Activated T-cell treated with anti-CD3 and anti-CD28 coated beads, Interleukin-2, amount 50 U/mL, for 72 hours (primary cell): ENCODE measurements at regions not wholly inside any gene's neighbourhood (a gene's known extent, or its start where the extent isn't known, plus 50 kb on each side); places are given as distances from the start of the nearest gene placed in this dataset.

Source experiments
- ATAC-seq, 2 donors: fragments of 150-1000 bp; cut with Tn5 transposase; replicated peaks in 1 of 2; 2 replicates each; pipeline ENCODE4 v1.10.0; 2021; ENCODE audit warnings: moderate library complexity in 2 of 2, mild to moderate bottlenecking in 1 of 2
- DNase-seq, 2 donors: peaks; one replicate each; pipeline ENCODE4 v3.0.0; 2021 to 2022; ENCODE audit warnings: mixed read lengths in 1 of 2
- H3K27ac Mint-ChIP-seq: one replicate; pipeline ENCODE4 v1.8.0; 2022; ENCODE audit warnings: mild to moderate bottlenecking, moderate library complexity, mixed read lengths
- H3K27me3 Mint-ChIP-seq: one replicate; pipeline ENCODE4 v1.8.0; 2022; ENCODE audit warnings: low read depth, mixed read lengths
- H3K36me3 Mint-ChIP-seq, 2 donors: one replicate each; pipeline ENCODE4 v1.8.0; 2022; ENCODE audit warnings: mixed read lengths in 2 of 2, mild to moderate bottlenecking in 1 of 2; ENCODE audit not compliant: insufficient read depth in 2 of 2
- H3K4me1 Mint-ChIP-seq: one replicate; pipeline ENCODE4 v1.8.0; 2022; ENCODE audit warnings: low read depth, mixed read lengths
- H3K4me3 Mint-ChIP-seq, 2 donors: one replicate each; pipeline ENCODE4 v1.8.0; 2022; ENCODE audit warnings: mild to moderate bottlenecking in 2 of 2, mixed read lengths in 2 of 2, moderate library complexity in 2 of 2
- H3K9me3 Mint-ChIP-seq, 2 donors: one replicate each; pipeline ENCODE4 v1.8.0; 2022; ENCODE audit warnings: mixed read lengths in 2 of 2

- peaks cover 0 to 7% of the 10 kb centered on the region in 2 donors for H3K36me3 Mint-ChIP-seq
- ATAC-seq (no peak), DNase-seq (no peak)
- no peak overlapping the region for H3K4me3 Mint-ChIP-seq
- peaks cover 26% of the 10 kb centered on the region for H3K27me3 Mint-ChIP-seq
- H3K27ac Mint-ChIP-seq, result no peak overlapping the region
- peaks cover 0 to 2% of the 10 kb centered on the region in 2 donors for H3K9me3 Mint-ChIP-seq
- H3K4me1 Mint-ChIP-seq, result no peaks in the 10 kb centered on the region
Observed at GRCh38 chr2:40043641-40044040, 264.6 kb upstream of the THUMPD2 start.

GRCh38 chr2:40043191-40043590, 264.1 kb upstream of the THUMPD2 start:
- H3K4me1 Mint-ChIP-seq, result no peaks in the 10 kb centered on the region
- ATAC-seq (no peak), DNase-seq (no peak)
- H3K4me3 Mint-ChIP-seq, result no peak overlapping the region
- peaks cover 0 to 2% of the 10 kb centered on the region in 2 donors for H3K9me3 Mint-ChIP-seq
- H3K27ac Mint-ChIP-seq, result no peak overlapping the region
- H3K27me3 Mint-ChIP-seq, result peaks cover 26% of the 10 kb centered on the region
- peaks cover 0 to 7% of the 10 kb centered on the region in 2 donors for H3K36me3 Mint-ChIP-seq

- peaks cover 0 to 9% of the 10 kb centered on the region in 2 donors for H3K36me3 Mint-ChIP-seq
- H3K27me3 Mint-ChIP-seq, result peaks cover 22% of the 10 kb centered on the region
- DNase-seq (no peak), ATAC-seq (no peak)
- peaks cover 0 to under 1% of the 10 kb centered on the region in 2 donors for H3K9me3 Mint-ChIP-seq
- no peak overlapping the region for H3K4me3 Mint-ChIP-seq
- peaks cover 8% of the 10 kb centered on the region for H3K4me1 Mint-ChIP-seq
- no peak overlapping the region for H3K27ac Mint-ChIP-seq
Observed at GRCh38 chr2:40041422-40042382, 262.6 kb upstream of the THUMPD2 start.

- no peak overlapping the region for H3K27ac Mint-ChIP-seq
- H3K9me3 Mint-ChIP-seq, result peaks cover 0 to under 1% of the 10 kb centered on the region in 2 donors
- ATAC-seq (peak in 1 of 2 donors; percentile 55), DNase-seq (no peak)
- H3K4me1 Mint-ChIP-seq, result peaks cover 10% of the 10 kb centered on the region
- peaks cover 8% of the 10 kb centered on the region for H3K27me3 Mint-ChIP-seq
- no peak overlapping the region for H3K4me3 Mint-ChIP-seq
- H3K36me3 Mint-ChIP-seq, result peaks cover 0 to 6% of the 10 kb centered on the region in 2 donors
Observed at GRCh38 chr2:40039549-40039948, 260.5 kb upstream of the THUMPD2 start.

GRCh38 chr2:40038646-40039045, 259.6 kb upstream of the THUMPD2 start:
- peaks cover 8% of the 10 kb centered on the region for H3K27me3 Mint-ChIP-seq
- no peak overlapping the region for H3K4me3 Mint-ChIP-seq
- H3K27ac Mint-ChIP-seq, result no peak overlapping the region
- H3K36me3 Mint-ChIP-seq, result peaks cover 0 to 12% of the 10 kb centered on the region in 2 donors
- no peak for DNase-seq
- peaks cover 0 to 2% of the 10 kb centered on the region in 2 donors for H3K9me3 Mint-ChIP-seq
- peaks cover 10% of the 10 kb centered on the region for H3K4me1 Mint-ChIP-seq
- ATAC-seq, result no peak

GRCh38 chr2:40037303-40037702, 258.2 kb upstream of the THUMPD2 start:
- no peak for ATAC-seq
- no peak overlapping the region for H3K27ac Mint-ChIP-seq
- no peak for DNase-seq
- peaks cover 24% of the 10 kb centered on the region for H3K4me1 Mint-ChIP-seq
- no peak overlapping the region for H3K4me3 Mint-ChIP-seq
- H3K27me3 Mint-ChIP-seq, result peaks cover 1% of the 10 kb centered on the region
- peaks cover 0 to 18% of the 10 kb centered on the region in 2 donors for H3K36me3 Mint-ChIP-seq
- peaks cover 2 to 5% of the 10 kb centered on the region in 2 donors for H3K9me3 Mint-ChIP-seq

- H3K4me3 Mint-ChIP-seq, result no peak overlapping the region
- no peak overlapping the region for H3K27ac Mint-ChIP-seq
- DNase-seq (no peak), ATAC-seq (no peak)
- peaks cover 0 to 18% of the 10 kb centered on the region in 2 donors for H3K36me3 Mint-ChIP-seq
- peaks cover 34% of the 10 kb centered on the region for H3K4me1 Mint-ChIP-seq
- H3K27me3 Mint-ChIP-seq, result no peaks in the 10 kb centered on the region
- H3K9me3 Mint-ChIP-seq, result peaks cover 2 to 5% of the 10 kb centered on the region in 2 donors
Observed at GRCh38 chr2:40036241-40036640, 257.2 kb upstream of the THUMPD2 start.

- no peak for ATAC-seq
Observed at GRCh38 chr2:40034801-40035200, 255.7 kb upstream of the THUMPD2 start.

GRCh38 chr2:40034198-40034597, 255.1 kb upstream of the THUMPD2 start:
- Mint-ChIP-seq H3K4me1 (peaks cover 40% of the 10 kb centered on the region), H3K4me3 (no peak overlapping the region), H3K27ac (no peak overlapping the region), H3K36me3 (peaks cover 0 to 18% of the 10 kb centered on the region in 2 donors), H3K27me3 (peaks cover 7% of the 10 kb centered on the region), H3K9me3 (peaks cover 2 to 11% of the 10 kb centered on the region in 2 donors)
- ATAC-seq (no peak), DNase-seq (no peak)

More at GRCh38 chr2:40034801-40035200, 255.7 kb upstream of the THUMPD2 start:
- Mint-ChIP-seq H3K27me3 (peaks cover under 1% of the 10 kb centered on the region), H3K9me3 (peaks cover 2 to 9% of the 10 kb centered on the region in 2 donors), H3K27ac (no peak overlapping the region), H3K36me3 (peaks cover 0 to 18% of the 10 kb centered on the region in 2 donors), H3K4me3 (no peak overlapping the region), H3K4me1 (peaks cover 35% of the 10 kb centered on the region)
- DNase-seq, result no peak

GRCh38 chr2:40033781-40034180, 254.7 kb upstream of the THUMPD2 start:
- Mint-ChIP-seq H3K9me3 (peaks cover 2 to 11% of the 10 kb centered on the region in 2 donors), H3K36me3 (peaks cover 0 to 18% of the 10 kb centered on the region in 2 donors), H3K4me3 (no peak overlapping the region), H3K27ac (no peak overlapping the region), H3K4me1 (peaks cover 44% of the 10 kb centered on the region), H3K27me3 (peaks cover 7% of the 10 kb centered on the region)
- no peak for DNase-seq
- no peak for ATAC-seq

- H3K4me1 Mint-ChIP-seq, result peaks cover 46% of the 10 kb centered on the region
- H3K36me3 Mint-ChIP-seq, result peaks cover 0 to 18% of the 10 kb centered on the region in 2 donors
- peak; percentile 93 to 96 for ATAC-seq
- peaks cover 7% of the 10 kb centered on the region for H3K27me3 Mint-ChIP-seq
- peak overlapping the region; percentile 70 for H3K27ac Mint-ChIP-seq
- DNase-seq, result peak in 1 of 2 donors; percentile 8
- peak overlapping the region; percentile 35 to 40 for H3K4me3 Mint-ChIP-seq
- H3K9me3 Mint-ChIP-seq, result peaks cover 2 to 11% of the 10 kb centered on the region in 2 donors
Observed at GRCh38 chr2:40032650-40033319, 253.7 kb upstream of the THUMPD2 start.

GRCh38 chr2:40030456-40030975, 251.5 kb upstream of the THUMPD2 start:
- ATAC-seq (no peak), DNase-seq (no peak)
- Mint-ChIP-seq H3K27ac (no peak overlapping the region), H3K4me3 (no peak overlapping the region), H3K9me3 (peaks cover 2 to 11% of the 10 kb centered on the region in 2 donors), H3K4me1 (peaks cover 36% of the 10 kb centered on the region), H3K36me3 (peaks cover 0 to 14% of the 10 kb centered on the region in 2 donors), H3K27me3 (peaks cover 7% of the 10 kb centered on the region)
